CD14-positive monocyte (primary cell): ENCODE measurements at regions not wholly inside any gene's neighbourhood (a gene's known extent, or its start where the extent isn't known, plus 50 kb on each side); places are given as distances from the start of the nearest gene placed in this dataset.

Source experiments
- DNase-seq, 3 donors: peaks; one replicate each; pipeline ENCODE4 v3.0.0-alpha.2; 2011 to 2022
- H2AFZ ChIP-seq: 2 replicates; pipeline ENCODE4 v1.6.0; 2012; ENCODE audit warnings: mild to moderate bottlenecking, low read depth, low read length, inconsistent platforms; ENCODE audit not compliant: insufficient read depth, poor library complexity, severe bottlenecking
- H3K27ac ChIP-seq, 2 donors: 1 replicate in 1 of 2; 2 replicates in 1 of 2; pipeline ENCODE4 v1.5.1; 2012 to 2013; ENCODE audit warnings: low read length in 2 of 2, control low read depth in 1 of 2, inconsistent platforms in 1 of 2, low read depth in 1 of 2, mild to moderate bottlenecking in 1 of 2
- H3K27me3 ChIP-seq, 2 donors: one replicate each; pipeline versions ENCODE4 v1.6.0 to v1.6.1; 2011 to 2013; ENCODE audit warnings: low read length in 2 of 2; ENCODE audit not compliant: control insufficient read depth in 2 of 2, insufficient read depth in 2 of 2
- H3K36me3 ChIP-seq, 2 donors: replicated peaks in 1 of 2; 1 replicate in 1 of 2; 2 replicates in 1 of 2; pipeline versions ENCODE4 v1.5.1 to v1.6.1; 2012 to 2013; ENCODE audit warnings: low read length in 2 of 2, control low read depth in 1 of 2, inconsistent platforms in 1 of 2, mild to moderate bottlenecking in 1 of 2; ENCODE audit not compliant: insufficient read depth in 2 of 2, control insufficient read depth in 1 of 2
- H3K4me1 ChIP-seq, 2 donors: 1 replicate in 1 of 2; 2 replicates in 1 of 2; pipeline versions ENCODE4 v1.5.1 to v1.6.1; 2012 to 2013; ENCODE audit warnings: low read length in 2 of 2, control low read depth in 1 of 2, inconsistent platforms in 1 of 2, mild to moderate bottlenecking in 1 of 2, moderate library complexity in 1 of 2; ENCODE audit not compliant: insufficient read depth in 2 of 2, control insufficient read depth in 1 of 2
- H3K4me2 ChIP-seq: replicated peaks from 2 replicates; pipeline ENCODE3; 2012; ENCODE audit warnings: low read length, moderate library complexity, mild to moderate bottlenecking; ENCODE audit not compliant: poor library complexity, severe bottlenecking; ENCODE audit errors: extremely low read depth
- H3K4me3 ChIP-seq, 3 experiments: fragments of 200-600 bp in 1 of 3; sonication (generic) in 1 of 3; replicated peaks in 1 of 3; 1 replicate in 2 of 3; 2 replicates in 1 of 3; pipeline ENCODE4 v1.5.1; 2011 to 2013; ENCODE audit warnings: low read length in 3 of 3, mild to moderate bottlenecking in 3 of 3, control low read depth in 2 of 3, low read depth in 2 of 3, inconsistent platforms in 1 of 3, moderate library complexity in 1 of 3
- H3K79me2 ChIP-seq: 2 replicates; pipeline ENCODE4 v1.6.0; 2012; ENCODE audit warnings: mild to moderate bottlenecking, control low read depth, inconsistent platforms, low read length, moderate library complexity; ENCODE audit not compliant: insufficient read depth
- H3K9ac ChIP-seq: 2 replicates; pipeline ENCODE4 v1.6.0; 2017; ENCODE audit warnings: low read length, mild to moderate bottlenecking; ENCODE audit not compliant: insufficient read depth, poor library complexity, severe bottlenecking
- H3K9me3 ChIP-seq, 2 donors: replicated peaks in 1 of 2; 1 replicate in 1 of 2; 2 replicates in 1 of 2; pipeline versions ENCODE4 v1.5.1 to v1.6.1; 2012 to 2013; ENCODE audit warnings: low read length in 2 of 2, control low read depth in 1 of 2; ENCODE audit not compliant: control insufficient read depth in 1 of 2, insufficient read depth in 1 of 2
- H4K20me1 ChIP-seq: 2 replicates; pipeline ENCODE4 v1.6.0; 2012; ENCODE audit warnings: mild to moderate bottlenecking, low read length, control low read depth, moderate library complexity; ENCODE audit not compliant: insufficient read depth
- H3K27ac Mint-ChIP-seq, 7 donors: one replicate each; pipeline ENCODE4 v1.8.0; 2020; ENCODE audit warnings: mild to moderate bottlenecking in 7 of 7, mixed read lengths in 7 of 7, moderate library complexity in 6 of 7, inconsistent platforms in 2 of 7
- H3K27me3 Mint-ChIP-seq, 3 donors: one replicate each; pipeline ENCODE4 v1.8.0; 2021 to 2022; ENCODE audit warnings: low read depth in 3 of 3, mild to moderate bottlenecking in 3 of 3, mixed read lengths in 3 of 3, moderate library complexity in 3 of 3, inconsistent platforms in 1 of 3
- H3K36me3 Mint-ChIP-seq, 2 donors: one replicate each; pipeline ENCODE4 v1.8.0; 2020; ENCODE audit warnings: mixed read lengths in 2 of 2, inconsistent platforms in 1 of 2, mild to moderate bottlenecking in 1 of 2
- H3K4me1 Mint-ChIP-seq: one replicate; pipeline ENCODE4 v1.8.0; 2020; ENCODE audit warnings: mild to moderate bottlenecking, mixed read lengths
- H3K4me3 Mint-ChIP-seq, 2 donors: one replicate each; pipeline ENCODE4 v1.8.0; 2020; ENCODE audit warnings: mild to moderate bottlenecking in 2 of 2, mixed read lengths in 2 of 2, moderate library complexity in 1 of 2
- H3K9me3 Mint-ChIP-seq, 7 donors: one replicate each; pipeline ENCODE4 v1.8.0; 2020 to 2022; ENCODE audit warnings: mixed read lengths in 7 of 7, mild to moderate bottlenecking in 6 of 7, moderate library complexity in 6 of 7, inconsistent platforms in 2 of 7
- WGBS: methylation state at CpG from one replicate; pipeline ENCODE4 v1.1.5; 2013; ENCODE audit warnings: missing lambda C conversion rate; ENCODE audit not compliant: insufficient coverage; 5-methylcytosine and 5-hydroxymethylcytosine counted together
- intact Hi-C, 2 donors: fragments of 100-400 bp; cut with micrococcal nuclease; formaldehyde crosslinking; loops; one replicate each; pipeline versions ENCODE4 v1.15.0 to v1.15.1; 2023
- TF ChIP-seq, protein P1 (sequence below): fragments of 200-600 bp; IDR thresholded peaks from one replicate; pipeline ENCODE4 v1.8.0; 2022; ENCODE audit warnings: antibody characterized with exemption, mild to moderate bottlenecking

DNA sequence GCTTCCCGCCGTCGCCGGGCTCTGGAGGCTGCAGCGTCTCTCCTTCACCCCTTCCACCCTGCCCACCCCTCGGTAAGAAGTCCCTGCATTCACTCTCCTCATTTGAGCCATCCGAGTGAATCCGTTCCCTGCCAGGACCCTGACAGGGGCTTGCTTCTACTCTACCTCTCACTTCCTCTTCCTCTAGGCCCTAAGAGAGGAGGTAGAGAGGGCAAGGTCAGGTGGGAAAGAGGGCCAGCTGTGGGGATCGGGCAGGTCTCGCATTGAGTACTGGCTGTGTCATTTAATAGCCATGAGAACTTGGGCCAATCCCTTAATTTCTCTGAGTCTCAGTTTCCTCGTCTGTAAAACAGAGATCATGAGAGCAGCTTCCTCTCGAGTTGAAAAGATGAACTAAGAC lies 283.6 kb downstream of the UACA start:
- Histone ChIP-seq H3K9ac (no peak overlapping the region), H3K4me2 (no peak overlapping the region), H3K4me3 (no peak overlapping the region), H3K36me3 (no peaks in the 10 kb centered on the region), H3K27me3 (no peaks in the 10 kb centered on the region), H4K20me1 (no peaks in the 10 kb centered on the region), H2AFZ (no peak overlapping the region), H3K79me2 (no peaks in the 10 kb centered on the region), H3K9me3 (no peaks in the 10 kb centered on the region), H3K27ac (peak overlapping the region in 1 of 2 donors; percentile 63), H3K4me1 (peaks cover 90 to 94% of the 10 kb centered on the region in 2 donors)
- H3K27me3 Mint-ChIP-seq = peaks cover 0 to 9% (median 7%) of the 10 kb centered on the region in 3 donors
- TF ChIP-seq, protein P1, sequence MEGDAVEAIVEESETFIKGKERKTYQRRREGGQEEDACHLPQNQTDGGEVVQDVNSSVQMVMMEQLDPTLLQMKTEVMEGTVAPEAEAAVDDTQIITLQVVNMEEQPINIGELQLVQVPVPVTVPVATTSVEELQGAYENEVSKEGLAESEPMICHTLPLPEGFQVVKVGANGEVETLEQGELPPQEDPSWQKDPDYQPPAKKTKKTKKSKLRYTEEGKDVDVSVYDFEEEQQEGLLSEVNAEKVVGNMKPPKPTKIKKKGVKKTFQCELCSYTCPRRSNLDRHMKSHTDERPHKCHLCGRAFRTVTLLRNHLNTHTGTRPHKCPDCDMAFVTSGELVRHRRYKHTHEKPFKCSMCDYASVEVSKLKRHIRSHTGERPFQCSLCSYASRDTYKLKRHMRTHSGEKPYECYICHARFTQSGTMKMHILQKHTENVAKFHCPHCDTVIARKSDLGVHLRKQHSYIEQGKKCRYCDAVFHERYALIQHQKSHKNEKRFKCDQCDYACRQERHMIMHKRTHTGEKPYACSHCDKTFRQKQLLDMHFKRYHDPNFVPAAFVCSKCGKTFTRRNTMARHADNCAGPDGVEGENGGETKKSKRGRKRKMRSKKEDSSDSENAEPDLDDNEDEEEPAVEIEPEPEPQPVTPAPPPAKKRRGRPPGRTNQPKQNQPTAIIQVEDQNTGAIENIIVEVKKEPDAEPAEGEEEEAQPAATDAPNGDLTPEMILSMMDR = no peak
- DNase-seq = peak in 1 of 3 donors; percentile 30
- WGBS = 45% methylated on average over 10 of the region's 12 CpGs
- peaks cover 0 to 5% (median 2%) of the 10 kb centered on the region in 7 donors for H3K9me3 Mint-ChIP-seq
- H3K4me1 Mint-ChIP-seq = peaks cover 91% of the 10 kb centered on the region
- peak overlapping the region in 1 of 2 donors; percentile 57 for H3K4me3 Mint-ChIP-seq
- peak overlapping the region in 6 of 7 donors; percentile 80 to 93 (median 86) for H3K27ac Mint-ChIP-seq
- intact Hi-C loops = no loop called here
- H3K36me3 Mint-ChIP-seq = peaks cover 13 to 25% of the 10 kb centered on the region in 2 donors

DNA sequence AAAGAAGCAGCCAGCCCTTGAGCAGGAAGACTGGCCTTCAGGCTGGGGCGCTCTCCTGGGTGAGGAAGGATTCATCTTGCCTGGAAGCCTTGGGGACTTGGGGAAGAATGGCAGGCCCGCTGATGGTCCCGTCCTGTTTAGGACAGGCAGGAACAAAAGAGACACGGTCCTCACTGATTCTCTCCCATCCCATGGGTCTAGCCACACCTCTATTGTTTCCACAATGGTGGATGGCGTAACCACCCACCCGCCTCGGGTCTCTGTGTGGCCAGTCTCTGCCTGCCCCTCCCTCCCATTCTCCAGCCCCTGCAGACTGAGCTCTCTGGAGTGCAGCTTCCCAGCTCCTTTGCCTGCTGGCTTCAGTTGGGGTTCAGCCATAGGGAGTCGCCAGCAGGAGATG lies 284.3 kb downstream of the UACA start:
- Histone ChIP-seq H3K9ac (peak overlapping the region; percentile 19), H2AFZ (peak overlapping the region; percentile 66), H3K4me2 (peak overlapping the region; percentile 11), H3K79me2 (no peaks in the 10 kb centered on the region), H3K27ac (peak overlapping the region; percentile 64 to 76), H4K20me1 (no peaks in the 10 kb centered on the region), H3K4me3 (peak overlapping the region in 1 of 3 experiments; percentile 5), H3K9me3 (no peaks in the 10 kb centered on the region), H3K4me1 (peaks cover 90 to 94% of the 10 kb centered on the region in 2 donors), H3K27me3 (no peaks in the 10 kb centered on the region), H3K36me3 (no peaks in the 10 kb centered on the region)
- peaks cover 0 to 8% (median 7%) of the 10 kb centered on the region in 3 donors for H3K27me3 Mint-ChIP-seq
- DNase-seq = no peak
- H3K4me1 Mint-ChIP-seq = peaks cover 90% of the 10 kb centered on the region
- H3K27ac Mint-ChIP-seq = peak overlapping the region; percentile 87 to 96 (median 93)
- TF ChIP-seq, protein P1 = no peak
- H3K9me3 Mint-ChIP-seq = peaks cover 0 to 5% (median 2%) of the 10 kb centered on the region in 7 donors
- H3K4me3 Mint-ChIP-seq = peak overlapping the region in 1 of 2 donors; percentile 40
- H3K36me3 Mint-ChIP-seq = peaks cover 13 to 25% of the 10 kb centered on the region in 2 donors
- intact Hi-C loops = no loop called here
- WGBS = 10% methylated on average over 3 of the region's 8 CpGs
